ENCODE measurements at regions not wholly inside any gene's neighbourhood (a gene's known extent, or its start where the extent isn't known, plus 50 kb on each side); places are given as distances from the start of the nearest gene placed in this dataset.

DNA sequence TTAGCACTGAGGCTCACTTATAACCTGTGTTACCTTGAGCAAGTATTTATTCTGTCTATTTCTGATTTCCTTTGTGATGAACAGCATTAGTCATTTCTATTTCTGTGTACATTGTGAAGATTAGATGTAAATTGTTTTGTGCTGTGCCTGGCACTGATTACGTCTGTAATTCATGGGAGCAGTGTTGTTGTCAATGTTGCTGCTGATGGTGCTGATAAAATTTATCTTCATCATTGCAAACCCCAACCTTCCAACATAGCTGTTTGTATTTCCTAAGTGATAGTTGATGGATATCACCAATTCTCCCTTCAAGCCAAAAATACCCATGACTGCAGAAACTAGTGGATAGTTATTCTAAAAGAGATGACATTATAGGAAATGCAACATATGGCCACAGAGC is 400.5 kb upstream of the GRM3 start:
- Histone ChIP-seq H3K27ac (no peak overlapping the region), H3K36me3 (no peaks in the 10 kb centered on the region), H3K9me3 (no peaks in the 10 kb centered on the region), H3K27me3 (no peaks in the 10 kb centered on the region), H3K4me3 (no peak overlapping the region), H3K4me1 (no peaks in the 10 kb centered on the region)
- no peak for DNase-seq
- 46 to 68% methylated on average over 1 of the region's 1 CpG for WGBS, 2 donors (ENCODE audit: low coverage in 1 of 2)
- TF ChIP-seq, protein P1, sequence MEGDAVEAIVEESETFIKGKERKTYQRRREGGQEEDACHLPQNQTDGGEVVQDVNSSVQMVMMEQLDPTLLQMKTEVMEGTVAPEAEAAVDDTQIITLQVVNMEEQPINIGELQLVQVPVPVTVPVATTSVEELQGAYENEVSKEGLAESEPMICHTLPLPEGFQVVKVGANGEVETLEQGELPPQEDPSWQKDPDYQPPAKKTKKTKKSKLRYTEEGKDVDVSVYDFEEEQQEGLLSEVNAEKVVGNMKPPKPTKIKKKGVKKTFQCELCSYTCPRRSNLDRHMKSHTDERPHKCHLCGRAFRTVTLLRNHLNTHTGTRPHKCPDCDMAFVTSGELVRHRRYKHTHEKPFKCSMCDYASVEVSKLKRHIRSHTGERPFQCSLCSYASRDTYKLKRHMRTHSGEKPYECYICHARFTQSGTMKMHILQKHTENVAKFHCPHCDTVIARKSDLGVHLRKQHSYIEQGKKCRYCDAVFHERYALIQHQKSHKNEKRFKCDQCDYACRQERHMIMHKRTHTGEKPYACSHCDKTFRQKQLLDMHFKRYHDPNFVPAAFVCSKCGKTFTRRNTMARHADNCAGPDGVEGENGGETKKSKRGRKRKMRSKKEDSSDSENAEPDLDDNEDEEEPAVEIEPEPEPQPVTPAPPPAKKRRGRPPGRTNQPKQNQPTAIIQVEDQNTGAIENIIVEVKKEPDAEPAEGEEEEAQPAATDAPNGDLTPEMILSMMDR (IDR thresholded peaks at IDR 0.05), result no peak
- TF ChIP-seq POLR2A (IDR thresholded peaks at IDR 0.05) (no peak), POLR2AphosphoS5 (IDR thresholded peaks at IDR 0.05) (no peak), EP300 (IDR thresholded peaks at IDR 0.05; ENCODE audit: low read depth) (no peak)
- in situ Hi-C loops (cut with MboI; ENCODE audit: low pct_ligation_motif_present in 1 of 4, low pct_unique_long_range_greater_than_20kb in 1 of 4, low sequenced_read_pairs in 3 of 4) (no loop called here), intact Hi-C loops (cut with DNase I; ENCODE audit: low total_unique reads) (no loop called here)

DNA sequence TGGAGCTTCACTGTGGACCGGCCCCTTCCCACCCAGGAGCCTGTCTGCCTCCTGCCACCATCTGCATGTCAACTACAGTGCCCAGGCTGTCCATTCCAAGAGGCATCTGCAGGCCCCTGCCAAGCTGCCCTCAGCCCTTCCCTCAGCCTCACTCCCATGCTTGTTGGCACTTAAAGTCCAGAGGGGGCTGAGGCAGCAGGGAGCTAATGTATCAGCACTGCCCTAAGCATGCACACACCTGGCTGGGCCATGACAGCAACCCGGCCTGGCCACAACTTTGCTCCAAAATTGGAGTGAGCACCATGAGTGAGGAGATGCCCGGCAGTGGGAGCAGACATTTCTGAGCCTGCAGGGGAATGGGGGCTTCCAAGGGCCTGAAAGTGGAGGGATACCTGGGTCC is 417.5 kb upstream of the GRM3 start:
- Histone ChIP-seq H3K4me1 (no peaks in the 10 kb centered on the region), H3K9me3 (peaks cover 0 to 2% of the 10 kb centered on the region in 2 donors), H3K4me3 (no peak overlapping the region), H3K36me3 (no peaks in the 10 kb centered on the region), H3K27me3 (no peaks in the 10 kb centered on the region), H3K27ac (no peak overlapping the region)
- WGBS, 2 donors (ENCODE audit: low coverage in 1 of 2), result 83% methylated on average over 3 of the region's 3 CpGs; no CpG with 5 or more reads in 1 of the 2 donors
- TF ChIP-seq POLR2A (IDR thresholded peaks at IDR 0.05), result no peak
- no peak for TF ChIP-seq EP300 (IDR thresholded peaks at IDR 0.05; ENCODE audit: low read depth)
- TF ChIP-seq, protein P1 (IDR thresholded peaks at IDR 0.05), result no peak
- TF ChIP-seq POLR2AphosphoS5 (IDR thresholded peaks at IDR 0.05), result no peak
- intact Hi-C loops (cut with DNase I; ENCODE audit: low total_unique reads), result no loop called here
- DNase-seq, result no peak
- in situ Hi-C loops (cut with MboI; ENCODE audit: low pct_ligation_motif_present in 1 of 4, low pct_unique_long_range_greater_than_20kb in 1 of 4, low sequenced_read_pairs in 3 of 4), result no loop called here

DNA sequence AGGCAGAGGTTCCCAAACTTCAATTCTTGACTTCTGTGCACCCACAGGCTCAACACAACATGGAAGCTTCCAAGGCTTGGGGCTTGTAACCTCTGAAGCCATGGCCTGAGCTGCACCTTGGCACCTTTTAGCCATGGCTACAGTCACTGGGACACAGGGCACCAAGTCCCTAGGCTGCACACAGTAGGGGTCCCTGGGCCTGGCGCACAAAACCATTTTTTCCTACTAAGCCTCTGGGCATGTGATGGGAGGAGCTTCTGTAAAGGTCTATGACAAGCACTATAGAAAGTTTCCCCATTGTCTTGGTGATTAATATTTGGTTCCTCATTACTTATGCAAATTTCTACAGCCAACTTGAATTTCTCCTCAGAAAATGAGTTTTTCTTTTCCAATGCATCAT is 420.9 kb upstream of the GRM3 start:
- TF ChIP-seq POLR2A (IDR thresholded peaks at IDR 0.05) (no peak), EP300 (IDR thresholded peaks at IDR 0.05; ENCODE audit: low read depth) (no peak), POLR2AphosphoS5 (IDR thresholded peaks at IDR 0.05) (no peak)
- TF ChIP-seq, protein P1 (IDR thresholded peaks at IDR 0.05), result no peak
- no peak for DNase-seq
- H3K4me1 ChIP-seq, result no peaks in the 10 kb centered on the region
- no peaks in the 10 kb centered on the region for H3K9me3 ChIP-seq
- 80 to 94% methylated on average over 1 of the region's 1 CpG for WGBS, 2 donors (ENCODE audit: low coverage in 1 of 2)
- intact Hi-C loops (cut with DNase I; ENCODE audit: low total_unique reads), result no loop called here
- no peaks in the 10 kb centered on the region for H3K36me3 ChIP-seq
- no peak overlapping the region for H3K4me3 ChIP-seq
- H3K27me3 ChIP-seq, result no peaks in the 10 kb centered on the region
- in situ Hi-C loops (cut with MboI; ENCODE audit: low pct_ligation_motif_present in 1 of 4, low pct_unique_long_range_greater_than_20kb in 1 of 4, low sequenced_read_pairs in 3 of 4), result no loop called here
- H3K27ac ChIP-seq, result no peak overlapping the region

DNA sequence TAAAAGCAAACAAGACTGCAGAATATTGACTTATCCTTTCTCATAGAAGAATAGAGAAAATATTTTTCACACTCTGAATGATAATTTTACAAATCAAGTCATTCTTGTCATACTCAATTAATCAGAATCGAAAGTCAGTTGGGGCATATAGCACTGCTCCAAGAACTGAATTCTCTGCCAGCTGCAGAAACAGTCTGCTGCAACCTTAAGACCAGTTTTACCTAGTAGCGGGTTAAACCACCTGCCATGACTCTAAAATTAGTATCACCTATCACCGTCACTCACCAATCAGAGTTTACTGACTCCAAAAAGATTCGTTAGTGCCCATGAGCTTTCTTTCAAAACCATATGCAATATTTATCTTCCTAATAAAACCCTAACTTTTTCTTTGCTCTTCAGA is 429.0 kb upstream of the GRM3 start:
- DNase-seq, result no peak
- no peaks in the 10 kb centered on the region for H3K9me3 ChIP-seq
- H3K27ac ChIP-seq, result no peak overlapping the region
- TF ChIP-seq EP300 (IDR thresholded peaks at IDR 0.05; ENCODE audit: low read depth) (no peak), POLR2AphosphoS5 (IDR thresholded peaks at IDR 0.05) (no peak), POLR2A (IDR thresholded peaks at IDR 0.05) (no peak)
- TF ChIP-seq, protein P1 (IDR thresholded peaks at IDR 0.05), result no peak
- intact Hi-C loops (cut with DNase I; ENCODE audit: low total_unique reads), result no loop called here
- no peaks in the 10 kb centered on the region for H3K36me3 ChIP-seq
- in situ Hi-C loops (cut with MboI; ENCODE audit: low pct_ligation_motif_present in 1 of 4, low pct_unique_long_range_greater_than_20kb in 1 of 4, low sequenced_read_pairs in 3 of 4), result no loop called here
- H3K4me3 ChIP-seq, result no peak overlapping the region
- H3K4me1 ChIP-seq, result no peaks in the 10 kb centered on the region
- no peaks in the 10 kb centered on the region for H3K27me3 ChIP-seq
- 68 to 69% methylated on average over 4 of the region's 4 CpGs for WGBS, 2 donors (ENCODE audit: low coverage in 1 of 2)
